GM19372 (cell line): ENCODE measurements at regions not wholly inside any gene's neighbourhood (a gene's known extent, or its start where the extent isn't known, plus 50 kb on each side); places are given as distances from the start of the nearest gene placed in this dataset.
"Not testable (repeated sequence)": the region's sequence is repeated elsewhere in the genome, so short reads cannot be mapped to it uniquely, and the experiment has no call there.

Experiments used
- ATAC-seq: cut with Tn5 transposase; IDR thresholded peaks from one replicate; pipeline ENCODE4 v1.9.1; 2021; ENCODE audit warnings: mild to moderate bottlenecking, low read depth, moderate library complexity; ENCODE audit not compliant: unreplicated experiment

DNA sequence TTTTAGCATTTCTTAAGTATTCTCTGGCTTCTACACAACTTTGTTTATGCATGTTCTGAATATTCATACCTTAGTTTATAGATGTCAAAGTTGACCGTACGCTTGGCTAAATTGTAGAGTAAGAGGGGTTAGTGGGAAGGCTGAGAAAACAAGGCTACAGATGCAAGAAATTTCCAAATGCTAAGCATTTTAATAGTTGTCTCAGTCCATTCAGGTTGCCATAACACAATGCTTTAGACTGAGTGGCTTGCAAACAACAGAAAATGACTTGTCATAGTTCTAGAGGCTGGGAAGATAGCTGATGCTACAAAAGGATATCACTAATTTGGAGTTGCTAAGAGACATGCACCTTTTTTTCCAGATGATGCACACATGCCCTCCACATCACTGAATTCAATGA, 53.0 kb upstream of the C1QTNF3 start:
- not testable (repeated sequence) for ATAC-seq

DNA sequence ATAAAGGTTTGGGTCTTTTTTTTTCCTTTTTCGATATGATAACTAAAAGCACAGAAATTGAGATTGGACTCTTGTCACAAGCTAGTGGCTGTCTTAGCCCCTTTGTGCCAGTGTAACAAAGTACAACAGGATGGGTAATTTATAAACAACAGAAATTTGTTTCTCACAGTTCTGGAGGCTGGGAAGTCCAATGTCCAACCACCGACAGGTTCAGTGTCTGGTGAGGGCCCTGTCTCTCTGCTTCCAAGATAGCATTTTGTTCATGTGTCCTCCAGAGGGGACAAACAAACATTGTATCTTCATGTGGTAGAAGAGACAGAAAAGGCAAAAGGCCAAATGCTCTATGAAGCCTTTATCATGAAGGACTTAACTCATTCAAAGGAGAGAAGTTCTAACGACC, 56.9 kb upstream of the C1QTNF3 start:
- not testable (repeated sequence) for ATAC-seq

DNA sequence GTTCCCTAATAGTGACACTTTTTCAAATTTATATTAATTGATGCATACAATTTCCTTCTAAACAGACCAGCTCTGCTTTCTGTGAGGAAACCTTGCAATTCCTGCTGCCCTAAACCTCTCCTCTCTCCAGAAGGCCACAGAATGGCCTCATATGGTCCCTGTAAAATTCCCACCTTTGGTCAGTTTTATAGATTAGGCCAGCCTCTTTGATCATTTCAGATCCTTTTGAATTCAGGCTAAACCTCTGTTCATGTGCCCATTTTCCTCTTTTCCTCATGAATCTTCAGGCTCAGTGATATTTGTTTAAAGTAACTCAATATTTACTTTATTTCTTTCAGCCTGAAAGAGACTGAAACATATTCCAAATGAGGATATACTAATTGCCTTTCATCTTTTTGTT, 58.6 kb upstream of the C1QTNF3 start:
- not testable (repeated sequence) for ATAC-seq

DNA sequence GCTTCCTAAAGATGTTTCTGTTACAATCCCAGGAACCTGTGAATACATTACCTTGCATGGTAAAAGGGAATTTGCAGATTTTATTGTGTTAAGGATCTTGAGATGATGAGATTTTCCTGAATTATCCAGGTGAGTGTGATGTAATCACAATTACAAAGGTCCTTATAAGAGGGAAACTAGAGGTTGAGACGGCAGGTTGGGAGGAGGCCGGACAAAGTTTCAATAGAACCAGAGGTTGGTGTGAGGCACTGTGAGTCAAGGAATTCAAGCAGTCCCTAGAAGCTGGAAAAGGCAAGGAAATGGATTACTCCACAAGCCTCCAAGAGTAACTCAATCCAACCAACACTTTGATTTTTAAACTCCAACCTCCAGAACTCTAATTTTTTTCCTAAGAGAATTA, 65.9 kb upstream of the C1QTNF3 start:
- not testable (repeated sequence) for ATAC-seq

DNA sequence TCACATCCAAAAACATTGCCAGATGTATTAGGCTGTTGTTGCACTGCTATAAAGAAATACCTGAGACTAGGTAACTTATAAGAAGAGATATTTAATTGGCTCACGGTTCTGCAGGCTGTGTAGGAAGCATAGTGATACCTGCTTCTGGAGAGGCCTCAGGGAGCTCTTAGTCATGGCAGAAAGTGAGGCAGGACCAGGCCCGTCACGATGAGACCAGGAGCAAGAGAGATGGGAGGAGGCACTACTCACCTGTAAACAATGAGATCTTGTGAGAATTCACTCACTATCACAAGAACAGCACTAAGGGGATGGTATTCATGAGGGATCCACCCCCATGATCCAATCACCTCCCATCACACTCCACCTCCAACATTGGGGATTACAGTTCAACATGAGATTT, 81.3 kb upstream of the C1QTNF3 start:
- ATAC-seq = not testable (repeated sequence)

DNA sequence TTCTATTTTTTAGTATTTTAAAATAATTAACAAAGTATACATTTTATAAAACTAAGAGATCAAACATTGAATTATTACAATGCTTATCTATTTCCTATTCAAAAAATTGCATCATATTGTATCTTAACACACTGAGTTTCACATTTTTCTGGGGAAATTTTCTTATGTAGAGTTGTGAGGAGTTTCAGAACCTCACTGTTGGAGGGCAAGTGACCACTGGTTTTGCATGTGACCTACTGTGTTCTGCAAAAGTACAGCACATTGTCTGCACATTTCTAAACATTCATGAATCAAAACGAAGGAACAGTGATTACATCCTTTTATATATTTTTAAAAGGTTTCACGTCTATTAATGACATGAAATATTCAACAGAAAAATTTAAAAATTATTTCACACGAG, 82.3 kb upstream of the C1QTNF3 start:
- peak; percentile 89 for ATAC-seq

DNA sequence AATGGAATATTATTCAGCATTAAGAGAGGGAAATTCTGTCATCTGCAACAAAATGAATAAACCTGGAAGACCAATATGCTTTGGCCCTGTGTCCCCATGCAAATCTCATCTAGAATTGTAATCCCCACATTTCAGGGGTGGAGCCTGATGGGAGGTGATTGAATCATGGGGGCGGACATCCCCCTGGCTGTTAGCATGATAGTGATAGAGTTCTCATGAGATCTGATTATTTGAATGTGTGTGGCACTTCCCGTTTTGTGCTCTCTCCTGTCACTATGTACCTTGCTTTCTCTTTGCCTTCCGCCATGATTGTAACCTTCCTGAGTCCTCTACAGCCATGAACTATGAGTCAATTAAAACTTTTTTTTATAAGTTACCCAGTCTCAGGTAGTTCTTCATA, 83.7 kb upstream of the C1QTNF3 start:
- ATAC-seq = not testable (repeated sequence)

DNA sequence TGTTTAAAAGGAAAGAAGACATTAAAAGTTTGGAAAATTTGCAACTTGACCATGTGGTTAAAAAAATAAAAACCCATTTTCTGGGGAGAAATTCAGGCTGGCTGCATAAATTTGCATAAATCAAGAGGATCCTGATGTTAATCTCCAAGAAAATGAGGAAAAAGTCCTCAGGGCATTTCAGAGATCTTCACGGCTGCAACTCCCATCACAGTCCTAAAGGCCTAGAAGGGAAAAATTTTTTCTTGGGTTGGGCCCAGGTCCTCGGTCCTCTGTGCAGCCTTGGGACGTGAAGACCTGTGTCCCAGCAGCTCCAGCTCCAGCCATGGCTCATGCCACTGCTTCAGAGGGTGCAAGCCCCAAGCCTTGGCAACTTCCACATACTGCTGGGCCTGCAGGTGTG, 84.8 kb upstream of the C1QTNF3 start:
- ATAC-seq = not testable (repeated sequence)

DNA sequence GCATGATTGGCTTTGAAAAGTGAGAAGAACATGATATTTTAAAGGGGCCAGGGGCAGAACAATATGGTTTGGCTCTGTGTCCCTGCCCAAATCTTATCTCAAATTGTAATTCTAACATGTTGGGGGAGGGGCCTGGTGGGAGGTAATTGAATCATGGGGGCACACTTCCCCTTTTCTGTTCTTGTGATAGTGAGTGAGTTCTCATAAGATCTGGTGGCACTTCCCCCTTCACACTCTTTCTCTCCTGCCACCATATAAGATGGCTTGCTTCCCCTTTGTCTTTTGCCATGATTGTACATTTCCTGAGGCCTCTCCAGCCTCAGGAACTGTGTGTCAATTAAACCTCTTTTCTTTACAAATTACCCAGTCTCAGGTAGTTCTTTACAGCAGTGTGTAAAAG, 85.9 kb upstream of the C1QTNF3 start:
- ATAC-seq = not testable (repeated sequence)

DNA sequence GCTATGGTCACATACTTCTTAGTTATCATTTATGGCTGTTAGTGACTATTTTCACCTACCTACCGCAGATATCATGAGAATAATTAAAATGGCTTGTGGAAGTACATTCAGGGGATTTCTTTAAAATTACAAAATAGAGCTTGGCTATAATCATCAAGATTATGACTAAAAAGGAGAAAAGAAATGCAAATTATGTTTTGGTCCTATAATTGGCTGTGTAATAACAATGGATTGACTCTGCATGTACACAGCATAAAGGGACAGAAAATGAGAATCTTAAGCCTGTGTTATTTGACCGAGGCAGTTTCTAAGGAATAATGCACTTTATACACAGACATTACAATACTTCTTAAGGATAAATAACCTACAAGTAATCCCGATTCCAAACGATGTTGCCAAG, 112.0 kb upstream of the C1QTNF3 start:
- ATAC-seq = not testable (repeated sequence)

DNA sequence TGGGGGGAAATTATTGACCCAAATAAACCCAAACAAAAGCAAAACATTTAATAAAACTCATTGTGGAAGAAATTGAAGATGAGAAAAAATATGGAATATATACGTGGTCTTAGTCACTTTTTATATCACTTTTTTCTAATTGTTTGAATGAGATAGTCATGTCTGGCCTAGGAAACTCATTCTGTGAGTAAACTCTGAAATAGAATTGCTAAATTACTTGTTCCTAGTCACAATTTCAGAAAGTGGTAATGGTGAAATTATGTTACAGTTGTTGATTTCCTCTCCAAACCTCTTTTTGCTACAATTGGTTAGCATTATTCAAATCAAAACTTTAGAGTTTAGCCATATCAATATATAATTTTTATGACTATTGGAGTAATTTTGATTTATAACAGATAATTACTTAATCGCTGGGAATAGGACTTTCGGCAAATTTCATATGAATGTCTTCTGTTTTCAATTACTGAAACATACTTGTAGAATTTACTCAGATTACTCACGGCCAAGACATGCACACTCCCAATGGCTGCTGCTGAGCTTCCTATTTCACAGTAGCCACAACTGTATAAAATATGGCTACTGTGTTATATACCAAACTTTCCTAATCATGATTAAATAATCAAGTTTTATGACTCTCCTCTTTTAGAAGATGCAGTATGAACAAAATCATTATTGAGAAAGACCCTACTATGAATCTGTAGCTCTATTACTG, 113.8 kb upstream of the C1QTNF3 start:
- ATAC-seq = not testable (repeated sequence)

DNA sequence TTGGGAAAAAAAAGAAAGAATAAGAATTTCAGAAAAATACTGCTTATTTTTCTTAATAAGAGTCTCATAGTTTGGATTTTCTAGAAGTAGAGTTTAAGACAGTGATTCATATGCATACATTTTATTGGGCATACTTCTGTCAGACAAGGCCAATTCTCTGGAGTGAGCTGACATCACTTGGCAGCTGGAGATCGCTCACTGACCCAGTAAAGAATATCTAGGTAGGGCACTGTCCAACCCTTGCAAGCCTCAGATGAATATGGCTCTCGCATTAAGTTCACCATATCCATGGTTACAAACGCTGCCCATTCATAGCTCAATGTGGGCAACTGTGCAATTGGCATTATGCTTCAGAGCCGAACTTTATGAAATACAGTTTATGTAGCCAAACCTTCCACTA, 117.9 kb upstream of the C1QTNF3 start:
- ATAC-seq = not testable (repeated sequence)

DNA sequence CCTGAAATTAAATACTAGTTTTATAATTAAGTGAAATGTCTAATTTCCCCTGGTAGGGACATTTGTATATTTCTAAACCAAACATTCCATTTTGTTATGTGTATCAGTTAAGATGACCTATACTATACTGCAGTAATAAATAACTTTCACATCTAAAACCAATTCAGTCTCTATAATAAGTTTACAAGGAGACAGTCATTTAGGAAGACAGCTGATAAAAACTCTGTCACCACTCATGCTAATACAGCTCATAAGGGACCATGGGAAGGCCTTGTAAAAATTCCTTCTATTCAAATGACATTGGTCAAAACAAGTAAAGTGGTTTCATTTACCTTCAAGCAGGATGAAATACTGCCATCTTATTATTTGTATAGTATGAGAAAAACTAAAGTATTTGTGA, 128.4 kb upstream of the C1QTNF3 start:
- ATAC-seq = not testable (repeated sequence)

DNA sequence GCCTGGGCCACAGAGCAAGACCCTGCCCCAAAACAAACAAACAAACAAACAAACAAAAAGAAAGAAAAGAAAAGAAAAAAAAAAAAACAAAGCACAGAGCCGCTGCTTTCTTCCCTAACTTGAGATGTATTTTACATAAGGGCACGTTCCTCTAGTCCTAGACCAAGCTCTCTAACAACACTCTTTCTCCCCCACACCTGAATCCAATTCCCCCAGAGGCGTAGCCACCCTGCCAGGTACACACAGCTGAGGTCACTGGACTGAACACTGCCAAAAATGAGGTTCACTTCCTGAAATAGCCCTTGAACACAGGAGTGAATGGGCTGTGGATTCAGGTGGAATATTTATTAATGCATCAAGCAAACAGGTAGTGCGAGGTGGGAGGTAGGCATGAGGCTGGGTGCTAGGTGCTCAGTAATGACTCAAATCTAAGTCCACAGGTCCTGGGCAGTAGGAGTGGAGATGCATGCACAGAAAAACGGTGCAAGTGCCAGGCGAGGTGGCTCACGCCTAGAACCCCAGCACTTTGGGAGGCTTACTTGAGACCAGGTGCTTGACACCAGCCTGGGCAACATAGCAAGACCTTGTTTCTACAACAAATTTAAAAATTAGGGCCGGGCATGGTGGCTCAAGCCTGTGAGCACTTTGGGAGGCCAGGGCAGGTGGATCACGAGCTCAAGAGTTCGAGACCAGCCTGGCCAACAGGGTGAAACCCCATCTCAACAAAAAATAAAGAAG, 136.6 kb upstream of the C1QTNF3 start:
- ATAC-seq = not testable (repeated sequence)

DNA sequence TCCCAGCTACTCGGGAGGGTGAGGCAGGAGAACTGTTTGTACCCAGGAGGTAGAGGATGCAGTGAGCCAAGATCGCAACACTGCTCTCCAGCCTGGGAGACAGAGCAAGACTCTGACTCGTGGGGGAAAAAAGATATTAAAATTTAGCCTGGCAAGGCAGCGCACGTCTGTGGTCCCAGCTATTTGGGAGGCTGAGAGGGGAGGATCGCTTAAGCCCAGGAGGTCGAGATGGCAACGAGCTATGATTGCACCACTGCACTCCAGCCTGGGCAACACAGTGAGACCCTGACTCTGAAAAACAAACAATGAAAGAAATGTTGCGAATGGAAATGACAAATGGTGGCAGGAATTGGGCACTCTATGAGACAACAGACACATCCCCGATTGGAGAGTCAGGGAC, 137.2 kb upstream of the C1QTNF3 start:
- ATAC-seq = not testable (repeated sequence)

DNA sequence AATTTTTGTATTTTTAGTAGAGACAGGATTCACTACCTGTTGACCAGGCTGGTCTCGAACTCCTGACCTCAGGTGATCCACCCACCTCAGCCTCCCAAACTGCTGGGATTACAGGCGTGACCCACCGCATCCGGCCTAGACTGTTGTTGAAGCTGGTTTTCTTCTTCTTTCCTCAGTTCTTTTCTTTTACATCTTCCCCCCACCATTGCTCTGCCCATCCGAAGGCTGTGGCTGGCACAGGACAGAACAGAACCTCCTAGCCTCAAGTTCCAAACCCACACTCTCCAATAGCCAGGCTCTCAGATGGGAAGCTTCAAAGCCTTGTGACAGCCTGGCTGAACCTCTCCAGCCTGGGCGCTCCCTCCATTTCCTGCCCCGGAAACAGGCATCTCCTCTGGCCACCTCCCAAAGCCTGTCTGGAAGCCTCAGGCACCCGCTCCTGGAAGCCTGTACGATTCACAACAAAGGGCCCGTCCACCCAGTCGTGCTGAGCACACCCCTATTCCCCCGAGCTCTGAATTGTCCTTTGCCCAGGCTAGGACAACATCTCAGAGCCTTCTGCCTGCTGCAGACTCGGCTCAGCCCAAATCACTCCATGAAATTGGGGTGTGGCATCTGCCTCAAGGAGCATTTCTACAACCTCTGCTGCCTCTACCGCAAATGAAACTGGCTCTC, 138.1 kb upstream of the C1QTNF3 start:
- not testable (repeated sequence) for ATAC-seq

DNA sequence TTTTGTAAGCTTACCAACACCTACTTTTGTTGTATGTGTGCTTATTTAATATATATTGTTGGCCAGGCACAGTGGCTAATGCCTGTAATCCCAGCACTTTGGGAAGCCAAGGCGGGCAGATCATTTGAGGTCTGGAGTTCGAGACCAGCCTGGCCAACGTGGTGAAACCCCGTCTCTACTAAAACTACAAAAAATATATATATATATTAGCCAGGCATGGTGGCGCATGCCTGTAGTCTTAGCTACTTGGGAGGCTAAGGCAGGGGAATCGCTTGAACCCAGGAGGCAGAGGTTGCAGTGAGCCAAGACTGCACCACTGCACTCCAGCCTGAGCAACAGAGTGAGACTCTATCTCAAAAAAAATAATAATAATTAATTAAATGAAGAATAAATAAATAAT, 142.0 kb upstream of the C1QTNF3 start:
- not testable (repeated sequence) for ATAC-seq

DNA sequence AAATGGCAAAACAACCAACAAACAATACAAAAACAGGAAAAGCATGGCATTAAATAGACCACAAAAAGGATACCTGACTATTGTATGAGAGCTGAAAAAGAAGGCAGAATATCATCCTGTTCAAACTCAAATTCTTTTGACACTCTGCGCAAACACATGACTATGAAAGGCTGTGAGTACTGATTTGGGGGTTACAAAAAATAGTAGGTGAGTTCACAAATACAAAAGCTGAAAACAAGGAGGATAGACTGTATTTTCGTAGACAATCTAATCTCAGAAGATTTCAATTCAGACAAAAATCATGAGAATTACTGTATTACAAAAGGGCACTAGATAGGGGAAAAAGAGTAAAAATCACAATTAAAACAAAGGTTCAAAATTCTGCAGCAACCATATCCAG, 142.6 kb upstream of the C1QTNF3 start:
- not testable (repeated sequence) for ATAC-seq

DNA sequence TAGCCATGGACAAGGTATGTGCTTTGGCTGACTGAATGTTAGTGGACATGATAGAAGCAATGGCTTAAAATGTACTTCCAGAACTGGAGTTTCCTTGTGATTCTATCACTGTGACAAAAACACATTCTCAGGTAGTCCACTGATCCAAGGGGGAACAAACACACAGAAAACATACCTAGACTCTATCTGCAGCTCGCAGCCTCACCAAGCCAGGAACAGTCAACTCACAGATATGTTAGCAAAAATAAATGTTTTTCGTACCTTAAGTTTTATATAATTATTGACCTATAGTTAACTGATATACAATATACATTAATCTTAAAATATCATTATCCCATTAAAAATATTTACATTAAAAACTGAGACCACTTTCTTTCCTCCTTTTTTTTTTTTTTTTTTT, 143.1 kb upstream of the C1QTNF3 start:
- not testable (repeated sequence) for ATAC-seq

DNA sequence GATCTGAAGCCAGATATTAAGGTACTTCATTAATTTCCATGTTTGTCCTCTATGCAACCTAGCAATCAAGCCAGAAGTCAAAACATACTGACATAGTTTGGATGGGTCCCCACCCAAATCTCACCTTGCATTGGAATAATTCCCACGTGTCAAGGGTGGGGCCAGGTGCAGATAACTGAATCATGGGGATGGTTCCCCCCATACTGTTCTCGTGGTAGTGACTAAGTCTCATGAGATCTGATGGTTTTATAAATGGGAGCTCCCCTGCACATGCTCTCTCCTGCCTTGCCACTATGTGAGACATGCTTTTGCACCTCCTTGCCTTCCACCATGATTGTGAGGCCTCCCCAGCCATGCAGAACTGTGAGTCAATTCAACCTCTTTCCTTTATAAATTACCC, 143.9 kb upstream of the C1QTNF3 start:
- not testable (repeated sequence) for ATAC-seq

DNA sequence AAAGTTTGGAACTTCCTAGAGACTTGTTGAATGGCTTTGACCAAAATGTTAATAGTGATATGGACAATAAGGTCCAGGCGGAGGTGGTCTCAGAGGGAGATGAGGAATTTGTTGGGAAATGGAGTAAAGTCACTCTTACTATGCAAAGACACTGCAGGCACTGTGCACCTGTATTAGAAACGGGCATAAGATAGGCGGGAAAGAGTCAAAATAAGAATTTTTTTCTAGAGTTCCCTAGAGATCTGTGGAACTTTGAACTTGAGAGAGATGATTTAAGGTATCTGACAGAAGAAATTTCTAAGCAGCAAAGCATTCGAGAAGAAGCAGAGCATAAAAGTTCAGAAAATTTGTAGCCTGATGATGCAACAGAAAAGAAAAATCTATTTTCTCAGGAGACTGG, 144.4 kb upstream of the C1QTNF3 start:
- not testable (repeated sequence) for ATAC-seq
